ENCODE measurements at regions not wholly inside any gene's neighbourhood (a gene's known extent, or its start where the extent isn't known, plus 50 kb on each side); places are given as distances from the start of the nearest gene placed in this dataset.
"Not testable (repeated sequence)": the region's sequence is repeated elsewhere in the genome, so short reads cannot be mapped to it uniquely, and the experiment has no call there.

- no peak for TF ChIP-seq CTCF (conservative IDR thresholded peaks at IDR 0.05)
- TF ChIP-seq ZFX (IDR thresholded peaks at IDR 0.05), result no peak
- H3K27ac ChIP-seq, result no peak overlapping the region
These were observed 305.6 kb upstream of the TMTC4 start for GRCh38 chr13:100980171-100980570.

DNA sequence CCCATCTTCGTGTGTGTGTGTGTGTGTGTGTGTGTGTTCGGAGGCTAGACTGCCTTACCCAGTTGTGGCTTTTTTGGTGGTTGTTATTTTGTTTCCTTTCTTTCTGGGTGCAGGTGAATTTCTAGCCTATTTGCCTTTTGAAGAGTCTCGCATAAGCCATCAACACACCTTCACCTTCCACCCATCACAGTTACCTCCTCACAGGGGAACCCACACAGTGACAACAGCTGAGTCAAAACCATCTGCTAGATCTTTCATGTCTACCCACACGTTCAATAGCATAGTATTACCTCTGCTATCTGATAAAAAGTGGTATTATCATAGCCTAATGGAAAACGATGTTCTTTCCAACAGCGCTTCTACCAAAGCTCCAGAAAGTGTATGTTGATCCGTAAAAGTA, 303.2 kb upstream of the TMTC4 start:
- TF ChIP-seq CTCF (conservative IDR thresholded peaks at IDR 0.05) (no peak), ZFX (IDR thresholded peaks at IDR 0.05) (no peak)

DNA sequence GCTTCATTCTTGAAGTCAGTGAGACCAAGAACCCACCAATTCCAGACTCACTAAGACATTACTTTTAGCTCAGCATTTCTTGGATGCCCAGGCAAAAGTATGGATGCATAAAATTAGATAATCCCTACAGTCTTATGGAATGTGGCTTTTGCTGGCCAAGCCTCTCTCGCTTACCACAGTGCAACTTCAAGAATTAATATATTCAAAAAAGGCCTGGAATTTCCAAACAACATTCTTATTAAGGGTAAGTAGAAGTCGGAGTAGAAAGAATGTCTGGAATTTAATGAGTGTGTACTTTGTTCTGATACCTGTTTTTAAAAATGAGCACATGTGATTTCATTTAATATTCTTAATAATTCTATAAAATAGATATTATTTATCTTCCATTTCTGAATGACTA, 302.4 kb upstream of the TMTC4 start:
- no peak overlapping the region for H3K27ac ChIP-seq
- TF ChIP-seq CTCF (conservative IDR thresholded peaks at IDR 0.05) (no peak), ZFX (IDR thresholded peaks at IDR 0.05) (no peak)

More for the DNA sequence above, 303.2 kb upstream of the TMTC4 start:
- H3K27ac ChIP-seq, result no peak overlapping the region

DNA sequence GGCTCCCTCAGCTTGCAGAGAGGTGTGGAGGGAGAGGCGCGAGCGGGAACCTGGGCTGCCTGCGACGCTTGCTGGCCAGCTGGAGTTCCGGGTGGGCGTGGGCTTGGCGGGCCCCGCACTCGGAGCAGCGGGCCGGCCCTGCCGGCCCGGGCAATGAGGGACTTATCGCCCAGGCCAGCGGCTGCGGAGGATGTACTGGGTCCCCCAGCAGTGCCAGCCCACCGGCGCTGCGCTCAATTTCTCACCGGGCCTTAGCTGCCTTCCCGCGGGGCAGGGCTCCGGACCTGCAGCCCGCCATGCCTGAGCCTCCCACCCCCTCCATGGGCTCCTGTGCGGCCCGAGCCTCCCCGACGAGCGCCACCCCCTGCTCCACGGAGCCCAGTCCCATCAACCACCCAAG, 301.1 kb upstream of the TMTC4 start:
- H3K27ac ChIP-seq, result not testable (repeated sequence)

GRCh38 chr13:100962585-100962984, 288.0 kb upstream of the TMTC4 start:
- no peak overlapping the region for H3K27ac ChIP-seq
- TF ChIP-seq CTCF (conservative IDR thresholded peaks at IDR 0.05) (no peak), ZFX (IDR thresholded peaks at IDR 0.05) (no peak)

GRCh38 chr13:100961186-100961585, 286.6 kb upstream of the TMTC4 start:
- H3K27ac ChIP-seq, result no peak overlapping the region
- no peak for TF ChIP-seq CTCF (conservative IDR thresholded peaks at IDR 0.05)
- no peak for TF ChIP-seq ZFX (IDR thresholded peaks at IDR 0.05)

- TF ChIP-seq ZFX (IDR thresholded peaks at IDR 0.05) (no peak), CTCF (conservative IDR thresholded peaks at IDR 0.05) (no peak)
- no peak overlapping the region for H3K27ac ChIP-seq
These were observed 284.2 kb upstream of the TMTC4 start for GRCh38 chr13:100958831-100959230.

DNA sequence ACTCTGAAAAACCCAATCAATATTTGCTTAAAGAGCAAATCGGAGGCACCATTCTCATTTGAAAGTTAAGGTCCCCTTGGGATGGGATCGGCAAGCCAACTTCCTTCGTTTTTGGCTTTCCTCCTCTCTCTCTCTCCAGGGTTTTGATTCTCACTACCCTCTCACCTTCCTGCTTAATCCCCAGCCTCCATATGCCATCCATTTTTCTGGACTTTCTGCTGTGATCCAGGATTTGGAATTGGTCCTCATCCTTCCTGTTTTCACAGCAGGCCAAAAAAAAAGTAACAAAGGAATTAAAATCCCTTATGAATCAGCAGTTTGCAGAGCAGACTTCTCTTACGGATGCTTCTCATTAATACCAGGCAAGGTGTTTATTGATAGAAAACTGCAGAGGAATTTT, 283.1 kb upstream of the TMTC4 start:
- TF ChIP-seq ZFX (IDR thresholded peaks at IDR 0.05) (no peak), CTCF (conservative IDR thresholded peaks at IDR 0.05) (no peak)
- no peak overlapping the region for H3K27ac ChIP-seq
